WERI-Rb-1 (cell line): ENCODE measurements at regions not wholly inside any gene's neighbourhood (a gene's known extent, or its start where the extent isn't known, plus 50 kb on each side); places are given as distances from the start of the nearest gene placed in this dataset.

Source experiments
- DNase-seq: peaks from one replicate; pipeline ENCODE4 v3.0.0-alpha.2; 2020
- H3K27ac ChIP-seq: fragments of 250-450 bp; sonication (Bioruptor Pico); 2 replicates; pipeline ENCODE4 v1.5.1; 2020; ENCODE audit warnings: mild to moderate bottlenecking, moderate library complexity
- H3K27me3 ChIP-seq: fragments of 250-450 bp; sonication (Bioruptor Pico); 2 replicates; pipeline ENCODE4 v1.5.1; 2021; ENCODE audit warnings: mild to moderate bottlenecking, low read depth, moderate library complexity; ENCODE audit not compliant: insufficient read depth, severe bottlenecking
- H3K36me3 ChIP-seq: fragments of 250-450 bp; sonication (Bioruptor Pico); 2 replicates; pipeline ENCODE4 v1.5.1; 2020; ENCODE audit warnings: mild to moderate bottlenecking, moderate library complexity
- H3K4me3 ChIP-seq: 2 replicates; pipeline ENCODE4 v1.5.1; 2011; ENCODE audit warnings: low read depth, mild to moderate bottlenecking, control low read depth, low read length
- H3K9me3 ChIP-seq: fragments of 250-450 bp; sonication (Bioruptor Pico); 2 replicates; pipeline ENCODE4 v1.5.1; 2021; ENCODE audit warnings: mild to moderate bottlenecking, moderate library complexity; ENCODE audit not compliant: severe bottlenecking
- TF ChIP-seq, protein P1 (sequence below): IDR thresholded peaks from 2 replicates; pipeline ENCODE4 v1.5.1; 2011; ENCODE audit warnings: low read depth, mild to moderate bottlenecking, control low read depth, inconsistent platforms, low read length

GRCh38 chr6:148144917-148145521, 197.6 kb upstream of the SASH1 start:
- Histone ChIP-seq H3K27ac (no peak overlapping the region), H3K27me3 (no peaks in the 10 kb centered on the region), H3K9me3 (no peaks in the 10 kb centered on the region), H3K4me3 (no peak overlapping the region), H3K36me3 (no peaks in the 10 kb centered on the region)
- DNase-seq, result peak; percentile 81
- TF ChIP-seq, protein P1, sequence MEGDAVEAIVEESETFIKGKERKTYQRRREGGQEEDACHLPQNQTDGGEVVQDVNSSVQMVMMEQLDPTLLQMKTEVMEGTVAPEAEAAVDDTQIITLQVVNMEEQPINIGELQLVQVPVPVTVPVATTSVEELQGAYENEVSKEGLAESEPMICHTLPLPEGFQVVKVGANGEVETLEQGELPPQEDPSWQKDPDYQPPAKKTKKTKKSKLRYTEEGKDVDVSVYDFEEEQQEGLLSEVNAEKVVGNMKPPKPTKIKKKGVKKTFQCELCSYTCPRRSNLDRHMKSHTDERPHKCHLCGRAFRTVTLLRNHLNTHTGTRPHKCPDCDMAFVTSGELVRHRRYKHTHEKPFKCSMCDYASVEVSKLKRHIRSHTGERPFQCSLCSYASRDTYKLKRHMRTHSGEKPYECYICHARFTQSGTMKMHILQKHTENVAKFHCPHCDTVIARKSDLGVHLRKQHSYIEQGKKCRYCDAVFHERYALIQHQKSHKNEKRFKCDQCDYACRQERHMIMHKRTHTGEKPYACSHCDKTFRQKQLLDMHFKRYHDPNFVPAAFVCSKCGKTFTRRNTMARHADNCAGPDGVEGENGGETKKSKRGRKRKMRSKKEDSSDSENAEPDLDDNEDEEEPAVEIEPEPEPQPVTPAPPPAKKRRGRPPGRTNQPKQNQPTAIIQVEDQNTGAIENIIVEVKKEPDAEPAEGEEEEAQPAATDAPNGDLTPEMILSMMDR, result peak; percentile 74

DNA sequence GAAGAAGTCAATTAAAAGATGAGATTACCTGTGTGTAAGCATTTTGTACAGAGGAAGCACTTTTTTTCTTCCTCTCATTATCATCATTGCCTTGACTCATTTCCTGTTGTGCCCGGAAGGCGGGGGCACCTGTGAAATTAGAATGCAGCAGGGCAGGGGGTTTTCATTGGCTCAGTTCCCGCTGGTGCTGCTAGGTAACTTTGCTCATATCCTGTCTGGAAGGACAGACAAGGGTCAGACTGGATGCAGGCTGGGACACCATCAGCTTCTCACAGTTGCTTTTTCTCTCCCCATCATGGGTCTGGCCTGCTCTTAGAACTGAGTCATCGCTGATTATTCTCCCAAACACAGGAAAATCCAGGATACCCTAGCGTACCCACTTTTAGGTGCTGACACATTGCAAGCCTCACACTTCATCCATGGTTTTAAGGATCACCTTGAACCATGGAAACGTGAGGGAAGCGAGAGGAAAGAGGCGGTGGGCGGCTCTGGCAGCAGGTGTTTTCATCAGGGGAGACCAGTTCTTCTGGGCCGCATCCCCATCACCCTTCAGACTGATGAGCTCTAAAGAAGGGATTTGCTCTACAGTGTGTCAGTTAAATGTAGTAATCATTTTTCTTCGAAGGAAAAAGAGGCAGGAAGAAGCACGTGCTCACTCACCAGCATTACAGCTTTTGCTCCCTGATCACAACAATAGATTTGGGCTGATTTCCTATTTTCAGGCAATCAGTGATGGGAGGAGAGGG, 195.7 kb upstream of the SASH1 start:
- Histone ChIP-seq H3K9me3 (no peaks in the 10 kb centered on the region), H3K36me3 (no peaks in the 10 kb centered on the region), H3K27ac (no peak overlapping the region), H3K4me3 (no peak overlapping the region), H3K27me3 (no peaks in the 10 kb centered on the region)
- no peak for DNase-seq
- TF ChIP-seq, protein P1, result no peak

- TF ChIP-seq, protein P1, result no peak
- no peaks in the 10 kb centered on the region for H3K36me3 ChIP-seq
- no peak overlapping the region for H3K4me3 ChIP-seq
- no peak for DNase-seq
- no peak overlapping the region for H3K27ac ChIP-seq
- H3K27me3 ChIP-seq, result no peaks in the 10 kb centered on the region
- no peaks in the 10 kb centered on the region for H3K9me3 ChIP-seq
These were observed 195.2 kb upstream of the SASH1 start for GRCh38 chr6:148147463-148147830.

DNA sequence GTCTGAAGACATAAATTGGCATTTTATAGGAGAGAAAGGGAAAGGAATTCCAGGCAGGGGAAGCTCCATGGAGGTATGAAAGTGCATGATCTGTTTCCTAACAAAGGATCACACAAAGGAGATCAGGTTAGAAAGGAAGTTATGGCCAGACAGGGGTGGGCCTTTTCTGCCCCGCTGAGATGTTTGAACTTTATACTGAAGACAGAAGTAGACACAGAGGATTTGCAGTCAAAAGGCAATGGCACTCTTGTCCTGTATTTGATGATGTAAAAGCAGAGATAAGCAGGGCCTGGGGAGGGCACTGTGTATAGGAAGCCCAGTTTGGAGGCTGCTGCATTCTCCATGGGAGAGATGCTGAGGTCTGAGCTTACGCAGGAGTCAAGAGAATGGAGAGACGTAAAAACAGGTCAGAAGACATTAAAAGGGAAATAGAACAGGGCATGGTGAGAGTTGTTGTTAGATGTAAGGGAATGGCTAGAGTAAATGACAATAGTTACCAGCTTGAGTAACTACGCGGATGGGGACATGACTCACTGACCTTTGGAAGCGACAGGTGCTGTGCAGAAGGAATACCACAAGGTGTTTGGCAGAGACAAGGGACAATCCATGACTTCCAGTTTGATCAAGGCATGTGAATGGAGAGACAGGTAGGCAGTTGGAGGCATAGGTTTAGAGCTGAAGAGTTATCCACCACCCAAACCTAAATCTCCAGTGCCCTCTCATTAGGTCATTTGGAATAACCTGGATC, 190.6 kb upstream of the SASH1 start:
- no peak overlapping the region for H3K4me3 ChIP-seq
- no peak for DNase-seq
- no peaks in the 10 kb centered on the region for H3K9me3 ChIP-seq
- TF ChIP-seq, protein P1, result no peak
- H3K27ac ChIP-seq, result no peak overlapping the region
- H3K27me3 ChIP-seq, result no peaks in the 10 kb centered on the region
- H3K36me3 ChIP-seq, result no peaks in the 10 kb centered on the region

DNA sequence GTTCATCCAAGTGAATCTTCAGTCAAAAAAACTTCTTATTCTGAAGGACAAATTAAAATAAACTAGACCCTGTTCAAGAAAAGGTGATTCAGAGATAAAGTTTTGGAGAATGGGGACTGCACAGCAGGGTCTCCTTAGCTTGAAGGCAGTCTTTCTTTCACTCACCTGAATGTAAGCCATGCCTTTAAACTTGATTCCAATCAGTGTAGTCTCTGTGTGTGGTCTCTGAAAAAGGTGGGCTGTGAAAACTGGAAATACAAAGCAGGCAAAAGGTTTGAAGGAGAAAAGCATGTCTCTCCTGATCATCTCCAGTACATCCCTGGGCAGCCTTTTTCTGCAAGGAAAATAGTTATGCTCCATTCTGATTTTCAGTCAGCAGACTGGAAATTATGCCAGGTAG, 188.0 kb upstream of the SASH1 start:
- Histone ChIP-seq H3K36me3 (no peaks in the 10 kb centered on the region), H3K9me3 (no peaks in the 10 kb centered on the region), H3K27ac (no peak overlapping the region), H3K4me3 (no peak overlapping the region), H3K27me3 (no peaks in the 10 kb centered on the region)
- TF ChIP-seq, protein P1, result no peak
- DNase-seq, result no peak
